Body of pancreas (tissue), 4 donors: ENCODE measurements at regions not wholly inside any gene's neighbourhood (a gene's known extent, or its start where the extent isn't known, plus 50 kb on each side); places are given as distances from the start of the nearest gene placed in this dataset.

Experiments
- CTCF ChIP-seq, 7 experiments: fragments of 450-650 bp in 4 of 7; fragments of 200-600 bp in 3 of 7; sonication (generic) in 3 of 7; IDR thresholded peaks; one replicate each; pipeline ENCODE4 v1.5.1; 2016 to 2019; ENCODE audit warnings: antibody characterized with exemption in 7 of 7
- POLR2A ChIP-seq, 3 donors: fragments of 450-650 bp; IDR thresholded peaks; one replicate each; pipeline ENCODE4 v1.6.1; 2016; ENCODE audit warnings: antibody characterized with exemption in 3 of 3, mild to moderate bottlenecking in 2 of 3

GRCh38 chr1:34306568-34306967 lies 129.9 kb downstream of the C1orf94 start:
- no peak for TF ChIP-seq CTCF (IDR thresholded peaks at IDR 0.05)
- TF ChIP-seq POLR2A (IDR thresholded peaks at IDR 0.05), result no peak
